GM21825 (cell line): ENCODE measurements at regions not wholly inside any gene's neighbourhood (a gene's known extent, or its start where the extent isn't known, plus 50 kb on each side); places are given as distances from the start of the nearest gene placed in this dataset.

Source experiments
- ATAC-seq: cut with Tn5 transposase; IDR thresholded peaks from one replicate; pipeline ENCODE4 v1.9.1; 2021; ENCODE audit warnings: mild to moderate bottlenecking, moderate library complexity; ENCODE audit not compliant: unreplicated experiment

DNA sequence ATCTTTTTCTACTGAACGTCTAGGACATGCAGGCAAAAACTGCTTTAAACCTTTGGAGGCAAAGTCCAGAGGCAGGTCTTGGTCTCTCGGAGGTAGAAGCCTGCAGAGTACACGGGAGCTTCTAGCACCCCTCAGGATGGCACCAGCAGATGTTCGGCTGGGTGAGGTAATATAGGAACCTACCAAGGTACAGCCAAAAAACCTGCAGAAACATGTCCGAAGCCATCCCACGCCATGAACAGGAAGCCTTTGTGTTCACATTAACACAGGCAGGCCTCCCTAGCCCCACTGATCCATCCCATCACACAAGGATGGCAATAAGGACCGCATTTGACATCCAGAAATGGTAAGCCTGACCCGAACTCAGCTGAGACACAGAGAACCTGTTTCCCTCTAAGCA is 157.9 kb upstream of the HES1 start:
- ATAC-seq = no peak

DNA sequence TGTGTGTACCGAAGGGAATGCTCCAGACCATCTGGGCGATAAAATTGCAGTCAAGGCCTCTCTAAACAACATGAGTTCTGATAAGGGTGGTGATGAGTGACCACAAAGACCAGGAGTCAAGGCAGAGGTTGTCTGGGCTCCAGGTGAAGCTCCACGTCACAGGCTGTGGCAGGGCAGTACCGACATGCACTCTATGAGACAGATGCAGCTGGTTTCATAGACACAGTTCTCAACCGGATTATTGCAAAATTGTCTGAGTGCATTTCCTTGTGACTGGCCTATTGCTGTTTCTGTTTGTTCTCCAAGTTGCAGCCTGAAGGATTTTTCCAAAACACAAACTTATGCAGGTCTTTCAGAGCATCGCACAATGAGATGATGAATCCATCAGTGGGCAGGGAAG is 157.5 kb upstream of the HES1 start:
- ATAC-seq = no peak

DNA sequence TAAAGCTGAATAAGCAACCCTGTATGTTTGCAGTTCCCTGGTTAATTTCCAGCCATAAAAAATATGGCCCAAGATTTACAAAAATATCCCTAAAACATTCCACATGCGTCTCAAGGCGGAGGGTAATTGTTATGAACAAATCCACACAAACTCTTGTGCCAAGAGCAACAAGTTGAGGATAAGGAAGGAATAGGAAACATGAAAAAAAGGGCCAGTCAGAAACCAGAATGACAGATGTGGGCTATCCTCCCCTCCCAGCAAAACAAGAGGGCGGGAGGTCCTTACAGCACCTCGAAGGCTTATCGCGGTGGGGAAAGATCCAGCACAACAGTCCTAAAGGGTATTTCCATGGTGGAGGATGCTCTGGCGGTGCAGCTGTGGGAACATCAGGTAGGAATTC is 155.6 kb upstream of the HES1 start:
- ATAC-seq = no peak

DNA sequence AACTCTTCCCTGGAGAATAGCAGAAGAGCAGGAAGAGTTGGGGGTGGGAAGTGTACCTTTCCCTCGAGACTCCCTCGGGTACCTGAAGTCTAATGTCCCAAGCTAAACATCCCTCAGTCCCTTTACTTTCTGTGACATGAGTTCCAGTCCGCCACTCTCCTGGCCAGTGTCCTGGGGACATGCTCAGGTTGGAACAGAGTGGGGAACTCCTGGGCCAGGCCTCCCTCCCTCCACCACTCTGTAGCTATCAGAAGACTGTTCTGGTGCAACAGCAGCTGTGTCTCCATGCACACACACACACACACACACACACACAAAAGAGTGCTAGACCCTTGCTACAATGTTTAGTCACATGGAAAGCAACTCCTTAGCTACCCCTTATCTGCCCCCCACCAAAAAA is 155.0 kb upstream of the HES1 start:
- ATAC-seq = no peak

DNA sequence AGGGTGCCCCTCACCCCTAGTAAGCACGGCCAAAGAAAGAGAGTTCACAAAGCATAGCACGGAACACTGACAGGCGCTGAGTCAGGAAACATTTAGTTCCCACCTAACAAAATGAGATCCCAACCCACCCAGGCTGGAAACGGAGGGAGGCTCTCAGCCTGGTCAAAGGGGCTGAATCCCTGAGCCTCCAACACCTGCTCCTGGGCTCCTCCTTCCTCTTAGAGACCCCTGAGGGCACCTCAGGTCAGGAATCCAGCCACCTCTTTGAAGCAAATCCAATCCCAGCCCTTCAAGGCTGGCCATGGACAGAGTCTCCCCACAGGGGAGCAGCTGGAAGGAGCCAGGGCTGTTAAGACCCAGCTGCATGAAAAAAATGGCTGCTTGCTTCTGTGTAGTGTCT is 154.4 kb upstream of the HES1 start:
- ATAC-seq = no peak

GRCh38 chr3:193982258-193982659 is 153.7 kb upstream of the HES1 start:
- no peak for ATAC-seq

DNA sequence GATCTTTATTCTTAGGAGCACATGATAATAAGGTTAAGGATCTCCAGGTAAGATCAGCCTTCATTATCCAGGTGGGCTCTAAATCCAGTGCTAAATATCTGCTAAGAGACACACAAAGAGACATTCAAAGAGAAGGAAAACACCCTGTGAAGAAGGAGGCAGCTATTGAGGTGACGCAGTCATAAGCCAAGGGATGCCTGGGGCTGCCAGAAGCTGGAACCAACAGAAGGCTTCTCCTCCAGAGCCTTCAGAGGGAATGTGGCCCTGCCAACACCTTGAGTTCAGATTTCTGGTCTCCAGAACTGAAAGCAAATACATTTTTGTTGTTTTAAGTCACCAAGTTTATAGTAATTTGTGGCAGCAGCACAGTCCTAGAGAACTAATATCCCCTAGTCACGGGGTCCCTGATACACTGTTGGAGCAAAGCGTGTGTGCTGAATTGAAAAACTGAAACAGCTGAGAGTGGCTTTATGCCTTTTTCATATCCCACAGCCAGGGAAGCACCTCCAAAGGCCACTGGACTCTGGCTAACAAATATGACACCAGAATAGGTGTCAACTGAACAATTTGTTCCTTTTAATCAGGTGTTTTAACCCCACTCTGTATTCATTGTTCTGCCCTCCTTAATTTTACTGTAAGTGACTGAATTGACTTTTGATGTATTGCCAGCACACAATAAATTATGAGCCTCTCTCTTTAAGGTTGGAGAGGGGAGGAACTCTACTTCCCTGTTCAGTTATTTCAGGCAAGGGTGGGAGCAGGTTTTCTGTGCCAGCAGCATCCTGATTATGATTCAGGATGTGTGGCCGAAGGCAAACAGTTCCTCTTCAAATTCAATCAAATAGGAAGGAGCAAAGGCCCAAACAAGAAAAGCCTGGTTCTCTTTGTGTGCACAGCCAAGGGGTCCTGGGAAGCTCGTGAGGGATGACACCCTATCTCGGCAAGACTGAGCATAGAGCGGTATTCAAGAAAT is 151.8 kb upstream of the HES1 start:
- no peak for ATAC-seq

DNA sequence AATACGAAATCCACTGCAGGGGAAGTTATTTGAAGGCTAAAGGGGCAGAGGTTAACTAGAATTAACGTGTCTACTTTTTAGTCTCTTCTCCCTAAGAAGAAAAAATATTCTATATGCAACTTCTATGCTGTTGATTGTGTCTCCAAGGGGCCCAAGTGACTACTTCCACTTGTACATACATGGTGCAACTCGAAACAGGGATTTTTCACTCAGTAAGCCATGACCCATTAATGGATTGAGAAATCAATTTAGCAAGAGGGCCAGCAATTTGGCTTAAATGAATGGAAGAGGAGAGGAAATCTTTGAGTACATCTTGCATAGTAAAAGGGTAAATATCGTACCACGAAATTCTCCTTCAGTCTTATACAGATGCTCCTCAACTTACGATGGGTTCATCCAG is 151.1 kb upstream of the HES1 start:
- ATAC-seq = no peak

DNA sequence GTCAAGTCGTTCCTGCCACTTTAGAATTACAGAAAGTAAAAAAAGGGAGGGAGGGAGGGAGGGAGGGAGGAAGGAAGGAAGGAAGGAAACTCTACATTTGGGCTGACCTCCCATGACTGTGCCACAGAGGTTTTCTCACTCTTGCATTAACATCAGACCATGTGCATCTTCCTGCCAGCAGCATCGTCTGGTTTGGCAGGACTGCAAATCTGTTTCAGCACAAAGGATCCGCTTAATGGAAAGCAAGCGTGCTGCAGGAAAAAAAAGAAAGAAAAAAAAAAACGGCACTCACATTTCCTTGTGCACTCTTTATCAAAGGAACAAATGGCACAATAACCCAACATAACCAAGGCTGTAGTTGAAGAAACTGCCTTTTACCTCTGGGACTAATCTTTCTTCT is 148.8 kb upstream of the HES1 start:
- ATAC-seq = no peak

GRCh38 chr3:193989186-193989585 is 146.8 kb upstream of the HES1 start:
- no peak for ATAC-seq

DNA sequence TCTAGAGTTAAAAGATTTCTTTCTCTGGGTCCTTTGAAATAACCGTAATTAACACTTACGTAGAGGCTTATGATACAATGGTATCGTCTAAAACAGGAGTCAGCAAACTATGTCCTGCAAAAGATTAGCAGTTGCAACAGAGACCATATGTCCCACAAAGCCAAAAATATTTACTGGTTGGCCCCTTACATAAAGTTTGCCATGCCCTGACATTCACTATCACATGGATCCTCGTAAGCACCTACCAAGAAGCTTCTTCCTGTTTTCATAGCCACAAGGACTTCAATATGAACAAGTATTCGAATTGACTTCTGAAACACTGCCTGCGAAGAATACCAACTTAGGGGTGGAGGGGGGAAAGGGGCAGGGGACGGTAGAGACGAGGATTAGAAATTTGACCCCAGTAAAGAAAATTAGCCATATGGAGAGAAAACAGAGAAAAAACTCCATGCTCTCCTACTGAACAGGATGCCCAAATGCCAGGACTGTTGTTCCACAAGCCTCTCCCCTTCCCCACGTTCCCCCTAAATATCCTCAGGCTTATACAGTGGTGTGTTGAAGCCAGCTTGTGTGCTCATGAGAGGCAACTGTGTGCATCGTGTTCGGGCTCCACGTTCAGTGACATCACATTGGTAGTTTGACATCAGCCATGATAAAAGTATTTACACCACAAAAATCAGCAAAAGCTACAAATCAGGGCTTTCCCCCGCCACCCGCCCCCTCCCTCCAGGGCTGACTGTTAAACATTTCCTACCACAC is 144.1 kb upstream of the HES1 start:
- ATAC-seq = no peak

DNA sequence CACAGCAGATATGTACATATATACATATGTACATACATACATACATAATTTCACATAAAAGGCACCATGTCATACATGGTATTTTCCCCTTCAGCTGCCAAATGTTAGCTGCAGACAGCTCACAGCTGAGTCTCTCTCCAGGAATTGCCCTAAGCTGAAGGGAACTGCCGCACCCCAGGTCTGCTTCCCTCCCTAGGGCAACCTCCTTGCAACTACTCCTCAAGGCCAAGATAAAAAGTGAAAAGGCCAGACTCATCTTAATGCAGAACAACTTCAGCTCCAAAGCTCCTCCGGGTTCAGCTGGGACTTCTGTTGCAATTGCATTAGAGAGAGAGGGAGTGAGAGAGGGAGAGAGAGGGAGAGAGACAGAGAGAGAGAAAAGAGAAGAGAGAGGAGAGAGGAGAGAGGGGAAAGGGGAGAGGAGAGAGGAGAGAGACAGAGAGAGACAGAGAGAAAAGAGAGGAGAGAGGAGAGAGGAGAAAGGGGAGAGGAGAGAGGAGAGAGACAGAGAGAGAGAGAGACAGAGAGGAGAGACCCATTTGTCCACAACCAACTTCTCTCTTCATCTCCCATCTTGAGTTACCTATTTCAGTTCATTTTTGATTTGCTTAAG is 143.4 kb upstream of the HES1 start:
- no peak for ATAC-seq

- no peak for ATAC-seq
These were observed 139.7 kb upstream of the HES1 start for GRCh38 chr3:193996221-193996620.

DNA sequence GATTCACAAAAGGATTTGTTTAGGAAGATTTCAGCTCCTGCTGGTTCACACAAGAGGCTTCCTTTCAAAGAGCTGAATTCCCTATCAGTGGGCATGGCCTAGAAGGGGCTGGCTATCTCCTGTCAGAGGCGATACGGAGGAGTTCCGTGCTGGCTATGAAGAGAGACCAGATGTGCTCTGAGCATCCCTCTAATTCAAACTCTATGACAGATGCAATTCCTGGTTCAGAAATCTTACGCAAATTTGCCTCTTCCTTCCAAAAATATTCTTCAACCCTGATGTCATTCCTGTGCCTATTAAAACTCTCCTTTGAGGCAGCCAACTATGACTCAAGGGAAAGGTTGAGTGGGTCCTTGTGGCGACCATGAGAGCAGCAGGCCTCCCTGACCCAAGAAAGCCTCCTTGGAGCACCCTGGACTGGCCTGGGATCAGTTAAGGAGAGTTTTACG is 139.3 kb upstream of the HES1 start:
- no peak for ATAC-seq

- ATAC-seq = no peak
These were observed 138.5 kb upstream of the HES1 start for GRCh38 chr3:193997228-193998122.

- ATAC-seq = no peak
These were observed 137.9 kb upstream of the HES1 start for GRCh38 chr3:193998123-193998448.

GRCh38 chr3:193998628-193999195 is 137.2 kb upstream of the HES1 start:
- no peak for ATAC-seq

GRCh38 chr3:194000100-194000499 is 135.8 kb upstream of the HES1 start:
- ATAC-seq = no peak

GRCh38 chr3:194000712-194001111 is 135.2 kb upstream of the HES1 start:
- ATAC-seq = no peak

GRCh38 chr3:194001728-194002459 is 134.1 kb upstream of the HES1 start:
- no peak for ATAC-seq
